ENCODE measurements at regions not wholly inside any gene's neighbourhood (a gene's known extent, or its start where the extent isn't known, plus 50 kb on each side); places are given as distances from the start of the nearest gene placed in this dataset.
A peak's percentile ranks its signal among the peaks of the same experiment; 100 is the strongest.

DNA sequence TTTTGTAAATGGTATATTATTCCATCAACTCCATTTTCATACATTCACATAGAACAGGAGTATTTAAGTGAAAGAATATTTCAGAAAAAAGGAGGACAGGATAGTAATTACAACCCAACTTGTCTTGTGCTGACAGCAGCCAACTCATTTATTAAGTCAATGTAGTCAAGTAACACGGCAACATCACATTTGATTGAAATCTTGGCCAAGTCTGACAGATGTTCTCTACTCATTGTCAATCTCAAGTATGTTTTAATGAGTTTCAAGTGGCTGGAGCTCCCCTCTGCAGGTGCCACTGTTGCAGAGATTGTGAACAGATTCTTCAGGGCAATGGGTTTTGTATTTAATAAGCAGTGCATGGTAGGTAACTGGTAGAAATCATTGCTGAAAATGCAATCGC lies 332.5 kb downstream of the C4orf33 start:
- Histone ChIP-seq H3K9me3 (no peaks in the 10 kb centered on the region), H3K36me3 (no peaks in the 10 kb centered on the region), H3K27me3 (no peaks in the 10 kb centered on the region), H3K4me3 (no peak overlapping the region), H3K27ac (no peak overlapping the region), H3K4me1 (no peaks in the 10 kb centered on the region)
- TF ChIP-seq, protein P1, sequence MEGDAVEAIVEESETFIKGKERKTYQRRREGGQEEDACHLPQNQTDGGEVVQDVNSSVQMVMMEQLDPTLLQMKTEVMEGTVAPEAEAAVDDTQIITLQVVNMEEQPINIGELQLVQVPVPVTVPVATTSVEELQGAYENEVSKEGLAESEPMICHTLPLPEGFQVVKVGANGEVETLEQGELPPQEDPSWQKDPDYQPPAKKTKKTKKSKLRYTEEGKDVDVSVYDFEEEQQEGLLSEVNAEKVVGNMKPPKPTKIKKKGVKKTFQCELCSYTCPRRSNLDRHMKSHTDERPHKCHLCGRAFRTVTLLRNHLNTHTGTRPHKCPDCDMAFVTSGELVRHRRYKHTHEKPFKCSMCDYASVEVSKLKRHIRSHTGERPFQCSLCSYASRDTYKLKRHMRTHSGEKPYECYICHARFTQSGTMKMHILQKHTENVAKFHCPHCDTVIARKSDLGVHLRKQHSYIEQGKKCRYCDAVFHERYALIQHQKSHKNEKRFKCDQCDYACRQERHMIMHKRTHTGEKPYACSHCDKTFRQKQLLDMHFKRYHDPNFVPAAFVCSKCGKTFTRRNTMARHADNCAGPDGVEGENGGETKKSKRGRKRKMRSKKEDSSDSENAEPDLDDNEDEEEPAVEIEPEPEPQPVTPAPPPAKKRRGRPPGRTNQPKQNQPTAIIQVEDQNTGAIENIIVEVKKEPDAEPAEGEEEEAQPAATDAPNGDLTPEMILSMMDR (IDR thresholded peaks at IDR 0.05): no peak
- intact Hi-C loops (cut with DNase I): no loop called here
- no peak for FAIRE-seq
- WGBS, 2 donors: 52 to 55% methylated on average over 2 of the region's 2 CpGs
- ATAC-seq: no peak
- no peak for DNase-seq

GRCh38 chr4:129429581-129430320 lies 333.8 kb downstream of the C4orf33 start:
- H3K27me3 ChIP-seq: no peaks in the 10 kb centered on the region

GRCh38 chr4:129437347-129437746 lies 341.4 kb downstream of the C4orf33 start:
- TF ChIP-seq, protein P1 (IDR thresholded peaks at IDR 0.05): no peak
- FAIRE-seq (no peak), DNase-seq (no peak), ATAC-seq (no peak)
- Histone ChIP-seq H3K27ac (no peak overlapping the region), H3K36me3 (no peaks in the 10 kb centered on the region), H3K4me3 (no peak overlapping the region), H3K9me3 (no peaks in the 10 kb centered on the region), H3K4me1 (no peaks in the 10 kb centered on the region), H3K27me3 (no peaks in the 10 kb centered on the region)
- intact Hi-C loops (cut with DNase I): no loop called here
- 72 to 81% methylated on average over 4 of the region's 4 CpGs for WGBS, 2 donors

More at GRCh38 chr4:129429581-129430320, 333.8 kb downstream of the C4orf33 start:
- H3K36me3 ChIP-seq: no peaks in the 10 kb centered on the region
- intact Hi-C loops (cut with DNase I): no loop called here
- no peak for FAIRE-seq
- H3K9me3 ChIP-seq: no peaks in the 10 kb centered on the region
- H3K27ac ChIP-seq: no peak overlapping the region
- WGBS, 2 donors: 46 to 53% methylated on average over 2 of the region's 2 CpGs
- ATAC-seq: peak in 1 of 4 donors; percentile 53
- TF ChIP-seq, protein P1 (IDR thresholded peaks at IDR 0.05): no peak
- no peaks in the 10 kb centered on the region for H3K4me1 ChIP-seq
- no peak for DNase-seq
- H3K4me3 ChIP-seq: no peak overlapping the region

GRCh38 chr4:129438456-129438981 lies 342.6 kb downstream of the C4orf33 start:
- ATAC-seq: no peak
- no peaks in the 10 kb centered on the region for H3K36me3 ChIP-seq
- H3K9me3 ChIP-seq: no peaks in the 10 kb centered on the region
- no peaks in the 10 kb centered on the region for H3K4me1 ChIP-seq
- TF ChIP-seq, protein P1 (IDR thresholded peaks at IDR 0.05): no peak
- H3K27ac ChIP-seq: no peak overlapping the region
- 49 to 65% methylated on average over 4 of the region's 4 CpGs for WGBS, 2 donors
- H3K27me3 ChIP-seq: no peaks in the 10 kb centered on the region
- intact Hi-C loops (cut with DNase I): no loop called here
- H3K4me3 ChIP-seq: no peak overlapping the region
- DNase-seq: no peak
- FAIRE-seq: no peak

DNA sequence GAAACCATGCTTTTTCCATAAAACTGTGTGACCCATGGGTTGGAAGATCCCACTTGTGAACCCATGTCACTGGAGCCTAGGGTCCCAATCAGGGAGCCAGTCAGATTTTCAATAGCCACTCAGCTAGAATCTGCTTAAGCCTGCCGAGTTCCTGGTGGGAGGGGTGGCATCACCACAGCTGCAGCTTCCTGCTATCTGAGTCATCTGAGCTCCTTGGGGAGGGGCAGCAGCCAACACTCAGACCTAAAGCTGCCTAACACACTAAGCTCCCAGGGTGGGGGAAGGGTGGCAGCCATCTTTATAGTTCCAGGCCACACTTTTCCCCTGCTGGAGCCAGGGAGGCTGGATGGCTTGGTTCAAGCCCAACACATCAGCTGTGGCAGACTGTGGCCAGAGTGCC lies 350.1 kb downstream of the C4orf33 start:
- intact Hi-C loops (cut with DNase I): no loop called here
- no peak overlapping the region for H3K27ac ChIP-seq
- H3K36me3 ChIP-seq: no peaks in the 10 kb centered on the region
- 41 to 73% methylated on average over 1 of the region's 1 CpG for WGBS, 2 donors
- no peak for ATAC-seq
- no peaks in the 10 kb centered on the region for H3K4me1 ChIP-seq
- no peaks in the 10 kb centered on the region for H3K27me3 ChIP-seq
- no peak for FAIRE-seq
- no peaks in the 10 kb centered on the region for H3K9me3 ChIP-seq
- TF ChIP-seq, protein P1 (IDR thresholded peaks at IDR 0.05): no peak
- peak in 1 of 6 donors; percentile 27 for DNase-seq
- H3K4me3 ChIP-seq: no peak overlapping the region

Data from pancreas (tissue), 10 donors.